ENCODE measurements at regions not wholly inside any gene's neighbourhood (a gene's known extent, or its start where the extent isn't known, plus 50 kb on each side); places are given as distances from the start of the nearest gene placed in this dataset.
A peak's percentile ranks its signal among the peaks of the same experiment; 100 is the strongest.
"Not testable (repeated sequence)": the region's sequence is repeated elsewhere in the genome, so short reads cannot be mapped to it uniquely, and the experiment has no call there.

GRCh38 chr22:15772337-15772736 is 82.5 kb downstream of the POTEH start:
- H3K27me3 ChIP-seq; intact Hi-C loops (cut with DNase I); H3K9me3 ChIP-seq; H3K36me3 ChIP-seq; H3K27ac ChIP-seq; DNase-seq; H3K4me3 ChIP-seq; H3K4me1 ChIP-seq; ATAC-seq: not testable (repeated sequence)

GRCh38 chr22:15775118-15775517 is 85.3 kb downstream of the POTEH start:
- H3K27ac ChIP-seq; H3K36me3 ChIP-seq; H3K27me3 ChIP-seq; ATAC-seq; DNase-seq; H3K9me3 ChIP-seq; H3K4me3 ChIP-seq; intact Hi-C loops (cut with DNase I); H3K4me1 ChIP-seq: not testable (repeated sequence)

- DNase-seq (peak; percentile 64), ATAC-seq (peak; percentile 89)
- H3K27me3 ChIP-seq; H3K36me3 ChIP-seq; H3K4me1 ChIP-seq; H3K27ac ChIP-seq; intact Hi-C loops (cut with DNase I); H3K4me3 ChIP-seq; H3K9me3 ChIP-seq: not testable (repeated sequence)
Observed at GRCh38 chr22:15775670-15776669, 86.1 kb downstream of the POTEH start.

- H3K36me3 ChIP-seq; H3K4me1 ChIP-seq; DNase-seq; H3K27me3 ChIP-seq; H3K4me3 ChIP-seq; H3K9me3 ChIP-seq; ATAC-seq; H3K27ac ChIP-seq; intact Hi-C loops (cut with DNase I): not testable (repeated sequence)
Observed at GRCh38 chr22:15776727-15777126, 86.9 kb downstream of the POTEH start.

GRCh38 chr22:15777150-15777549 is 87.3 kb downstream of the POTEH start:
- H3K4me3 ChIP-seq; DNase-seq; ATAC-seq; H3K9me3 ChIP-seq; H3K4me1 ChIP-seq; H3K27me3 ChIP-seq; H3K36me3 ChIP-seq; intact Hi-C loops (cut with DNase I); H3K27ac ChIP-seq: not testable (repeated sequence)

- H3K4me3 ChIP-seq; H3K27me3 ChIP-seq; H3K4me1 ChIP-seq; DNase-seq; H3K9me3 ChIP-seq; intact Hi-C loops (cut with DNase I); H3K27ac ChIP-seq; H3K36me3 ChIP-seq: not testable (repeated sequence)
- ATAC-seq: peak; percentile 75
Observed at GRCh38 chr22:15777557-15777956, 87.7 kb downstream of the POTEH start.

GRCh38 chr22:15778366-15778765 is 88.5 kb downstream of the POTEH start:
- DNase-seq; H3K36me3 ChIP-seq; H3K4me1 ChIP-seq; intact Hi-C loops (cut with DNase I); H3K27ac ChIP-seq; H3K27me3 ChIP-seq; H3K4me3 ChIP-seq; ATAC-seq; H3K9me3 ChIP-seq: not testable (repeated sequence)

- ATAC-seq; DNase-seq; H3K27ac ChIP-seq; intact Hi-C loops (cut with DNase I); H3K9me3 ChIP-seq; H3K4me3 ChIP-seq; H3K27me3 ChIP-seq; H3K36me3 ChIP-seq; H3K4me1 ChIP-seq: not testable (repeated sequence)
Observed at GRCh38 chr22:15781652-15782051, 91.8 kb downstream of the POTEH start.

- H3K4me1 ChIP-seq; H3K27me3 ChIP-seq; DNase-seq; intact Hi-C loops (cut with DNase I); ATAC-seq; H3K36me3 ChIP-seq; H3K27ac ChIP-seq; H3K9me3 ChIP-seq; H3K4me3 ChIP-seq: not testable (repeated sequence)
Observed at GRCh38 chr22:15782933-15783332, 93.1 kb downstream of the POTEH start.

GRCh38 chr22:15784383-15785085 is 94.7 kb downstream of the POTEH start:
- H3K4me3 ChIP-seq; H3K36me3 ChIP-seq; H3K27ac ChIP-seq; DNase-seq; H3K27me3 ChIP-seq; H3K4me1 ChIP-seq; H3K9me3 ChIP-seq; intact Hi-C loops (cut with DNase I): not testable (repeated sequence)
- ATAC-seq: peak; percentile 88

- H3K27me3 ChIP-seq; H3K36me3 ChIP-seq; intact Hi-C loops (cut with DNase I); H3K9me3 ChIP-seq; ATAC-seq; DNase-seq; H3K4me3 ChIP-seq; H3K27ac ChIP-seq; H3K4me1 ChIP-seq: not testable (repeated sequence)
Observed at GRCh38 chr22:15786942-15787733, 97.3 kb downstream of the POTEH start.

GRCh38 chr22:15791557-15791956 is 101.7 kb downstream of the POTEH start:
- H3K36me3 ChIP-seq; intact Hi-C loops (cut with DNase I); H3K27me3 ChIP-seq; H3K27ac ChIP-seq; H3K4me1 ChIP-seq; H3K9me3 ChIP-seq; ATAC-seq; DNase-seq; H3K4me3 ChIP-seq: not testable (repeated sequence)

GRCh38 chr22:15799935-15800334 is 110.1 kb downstream of the POTEH start:
- H3K4me3 ChIP-seq; H3K9me3 ChIP-seq; H3K36me3 ChIP-seq; H3K4me1 ChIP-seq; ATAC-seq; intact Hi-C loops (cut with DNase I); H3K27ac ChIP-seq; H3K27me3 ChIP-seq: not testable (repeated sequence)
- DNase-seq: peak; percentile 29

Measured in upper lobe of right lung (tissue), 1 donor.